ENCODE measurements at regions not wholly inside any gene's neighbourhood (a gene's known extent, or its start where the extent isn't known, plus 50 kb on each side); places are given as distances from the start of the nearest gene placed in this dataset.
"Not testable (repeated sequence)": the region's sequence is repeated elsewhere in the genome, so short reads cannot be mapped to it uniquely, and the experiment has no call there.

- no peak for DNase-seq (ENCODE audit: low read depth)
Measured at GRCh38 chr11:11010624-11011127, 152.8 kb upstream of the ZBED5 start.

- no peak for DNase-seq (ENCODE audit: low read depth)
Measured at GRCh38 chr11:11009179-11009578, 151.3 kb upstream of the ZBED5 start.

- no peak for DNase-seq (ENCODE audit: low read depth)
Measured at GRCh38 chr11:11004069-11004468, 146.2 kb upstream of the ZBED5 start.

GRCh38 chr11:11003226-11003625 lies 145.4 kb upstream of the ZBED5 start:
- DNase-seq (ENCODE audit: low read depth) = no peak

- no peak for DNase-seq (ENCODE audit: low read depth)
Measured at GRCh38 chr11:11000579-11001283, 142.9 kb upstream of the ZBED5 start.

- DNase-seq (ENCODE audit: low read depth) = no peak
Measured at GRCh38 chr11:10998674-10999073, 140.8 kb upstream of the ZBED5 start.

- DNase-seq (ENCODE audit: low read depth) = no peak
Measured at GRCh38 chr11:10996678-10997077, 138.8 kb upstream of the ZBED5 start.

GRCh38 chr11:10993640-10994039 lies 135.8 kb upstream of the ZBED5 start:
- DNase-seq (ENCODE audit: low read depth) = no peak

GRCh38 chr11:10993186-10993585 lies 135.3 kb upstream of the ZBED5 start:
- no peak for DNase-seq (ENCODE audit: low read depth)

GRCh38 chr11:10991393-10991792 lies 133.5 kb upstream of the ZBED5 start:
- no peak for DNase-seq (ENCODE audit: low read depth)

- no peak for DNase-seq (ENCODE audit: low read depth)
Measured at GRCh38 chr11:10990637-10991193, 132.9 kb upstream of the ZBED5 start.

GRCh38 chr11:10990160-10990559 lies 132.3 kb upstream of the ZBED5 start:
- no peak for DNase-seq (ENCODE audit: low read depth)

- DNase-seq (ENCODE audit: low read depth) = no peak
Measured at GRCh38 chr11:10986006-10986405, 128.2 kb upstream of the ZBED5 start.

GRCh38 chr11:10984742-10985141 lies 126.9 kb upstream of the ZBED5 start:
- DNase-seq (ENCODE audit: low read depth) = no peak

GRCh38 chr11:10984250-10984649 lies 126.4 kb upstream of the ZBED5 start:
- no peak for DNase-seq (ENCODE audit: low read depth)

GRCh38 chr11:10982704-10983510 lies 125.1 kb upstream of the ZBED5 start:
- DNase-seq (ENCODE audit: low read depth) = no peak

- DNase-seq (ENCODE audit: low read depth) = no peak
Measured at GRCh38 chr11:10979529-10979928, 121.7 kb upstream of the ZBED5 start.

- no peak for DNase-seq (ENCODE audit: low read depth)
Measured at GRCh38 chr11:10978198-10978597, 120.3 kb upstream of the ZBED5 start.

GRCh38 chr11:10975287-10975721 lies 117.5 kb upstream of the ZBED5 start:
- DNase-seq (ENCODE audit: low read depth) = no peak

- DNase-seq (ENCODE audit: low read depth) = no peak
Measured at GRCh38 chr11:10973416-10973815, 115.6 kb upstream of the ZBED5 start.

- DNase-seq (ENCODE audit: low read depth) = no peak
Measured at GRCh38 chr11:10970926-10971325, 113.1 kb upstream of the ZBED5 start.

- DNase-seq (ENCODE audit: low read depth) = no peak
Measured at GRCh38 chr11:10969387-10969786, 111.5 kb upstream of the ZBED5 start.

- not testable (repeated sequence) for DNase-seq (ENCODE audit: low read depth)
Measured at GRCh38 chr11:10956884-10957283, 99.0 kb upstream of the ZBED5 start.
